Neuronal stem cell (in vitro differentiated cells): ENCODE measurements at regions not wholly inside any gene's neighbourhood (a gene's known extent, or its start where the extent isn't known, plus 50 kb on each side); places are given as distances from the start of the nearest gene placed in this dataset.

Source experiments
- DNase-seq: peaks from one replicate; pipeline ENCODE4 v3.0.0-alpha.2; 2013; ENCODE audit warnings: low spot score
- H2AFZ ChIP-seq: one replicate; pipeline ENCODE4 v1.6.1; 2013; ENCODE audit warnings: mild to moderate bottlenecking, low read length, inconsistent platforms
- H2AK5ac ChIP-seq: 2 replicates; pipeline ENCODE4 v1.6.1; 2013; ENCODE audit warnings: low read depth, mild to moderate bottlenecking, inconsistent platforms, low read length, moderate library complexity, mixed read lengths
- H2BK120ac ChIP-seq: 2 replicates; pipeline ENCODE4 v1.6.1; 2013; ENCODE audit warnings: low read depth, mild to moderate bottlenecking, inconsistent platforms, low read length, moderate library complexity, mixed read lengths
- H2BK12ac ChIP-seq: one replicate; pipeline ENCODE4 v1.6.1; 2013; ENCODE audit warnings: low read length, inconsistent platforms
- H2BK15ac ChIP-seq: 2 replicates; pipeline ENCODE4 v1.6.1; 2013; ENCODE audit warnings: mild to moderate bottlenecking, low read length, inconsistent platforms, mixed read lengths
- H2BK5ac ChIP-seq: one replicate; pipeline ENCODE4 v1.6.1; 2013; ENCODE audit warnings: inconsistent platforms, mild to moderate bottlenecking, low read length, moderate library complexity
- H3K14ac ChIP-seq: one replicate; pipeline ENCODE4 v1.6.1; 2013; ENCODE audit warnings: low read length, inconsistent platforms
- H3K18ac ChIP-seq: 2 replicates; pipeline ENCODE4 v1.6.1; 2013; ENCODE audit warnings: low read length, inconsistent platforms
- H3K23ac ChIP-seq: 2 replicates; pipeline ENCODE4 v1.6.1; 2013; ENCODE audit warnings: low read depth, mild to moderate bottlenecking, mixed read lengths, low read length, inconsistent platforms; ENCODE audit not compliant: poor library complexity
- H3K27ac ChIP-seq: replicated peaks from 3 replicates; pipeline ENCODE4 v1.5.1; 2013; ENCODE audit warnings: low read length, inconsistent platforms
- H3K27me3 ChIP-seq, 3 experiments: 2 replicates each; pipeline ENCODE4 v1.6.1; 2013; ENCODE audit warnings: low read length in 3 of 3, mild to moderate bottlenecking in 2 of 3, inconsistent platforms in 1 of 3, low read depth in 1 of 3, mixed read lengths in 1 of 3, moderate library complexity in 1 of 3; ENCODE audit not compliant: control insufficient read depth in 3 of 3, insufficient read depth in 3 of 3
- H3K36me3 ChIP-seq, 2 donors: replicated peaks in 1 of 2; 2 replicates each; pipeline ENCODE4 v1.6.1; 2013; ENCODE audit warnings: low read length in 2 of 2; ENCODE audit not compliant: control insufficient read depth in 2 of 2, insufficient read depth in 2 of 2
- H3K4ac ChIP-seq: 2 replicates; pipeline ENCODE4 v1.6.1; 2013; ENCODE audit warnings: inconsistent platforms, mild to moderate bottlenecking, low read length, moderate library complexity
- H3K4me1 ChIP-seq, 2 donors: 1 replicate in 1 of 2; 2 replicates in 1 of 2; pipeline ENCODE4 v1.6.1; 2013; ENCODE audit warnings: low read length in 2 of 2, low read depth in 1 of 2; ENCODE audit not compliant: control insufficient read depth in 2 of 2, insufficient read depth in 1 of 2
- H3K4me2 ChIP-seq: one replicate; pipeline ENCODE4 v1.6.1; 2013; ENCODE audit warnings: mild to moderate bottlenecking, low read length, inconsistent platforms; ENCODE audit not compliant: insufficient read depth, poor library complexity, severe bottlenecking
- H3K4me3 ChIP-seq, 2 donors: 2 replicates each; pipeline ENCODE4 v1.5.1; 2013; ENCODE audit warnings: low read length in 2 of 2, mild to moderate bottlenecking in 2 of 2, inconsistent platforms in 1 of 2, moderate library complexity in 1 of 2
- H3K79me1 ChIP-seq: one replicate; pipeline ENCODE4 v1.6.1; 2013; ENCODE audit warnings: low read depth, mild to moderate bottlenecking, inconsistent platforms, low read length, moderate library complexity
- H3K9ac ChIP-seq: one replicate; pipeline ENCODE4 v1.6.1; 2013; ENCODE audit warnings: mild to moderate bottlenecking, low read depth, low read length, inconsistent platforms; ENCODE audit not compliant: poor library complexity
- H3K9me3 ChIP-seq, 2 donors: replicated peaks in 1 of 2; 2 replicates each; pipeline versions ENCODE3 to v1.6.1; 2013; ENCODE audit warnings: low read length in 2 of 2, mild to moderate bottlenecking in 2 of 2, inconsistent platforms in 1 of 2, low read depth in 1 of 2, mixed read lengths in 1 of 2, moderate library complexity in 1 of 2; ENCODE audit not compliant: control insufficient read depth in 2 of 2, insufficient read depth in 1 of 2
- H4K8ac ChIP-seq: one replicate; pipeline ENCODE4 v1.6.1; 2013; ENCODE audit warnings: low read depth, mild to moderate bottlenecking, inconsistent platforms, low read length, moderate library complexity
- H4K91ac ChIP-seq: one replicate; pipeline ENCODE4 v1.6.1; 2013; ENCODE audit warnings: low read length, low read depth, mild to moderate bottlenecking, inconsistent platforms; ENCODE audit not compliant: poor library complexity
- WGBS, 2 donors: extraction: QIAGEN DNeasy Blood & Tissue Kit; methylation state at CpG; one replicate each; pipeline ENCODE4 v1.1.7; 2013; ENCODE audit warnings: missing lambda C conversion rate in 2 of 2, mixed read lengths in 1 of 2; ENCODE audit not compliant: insufficient read length in 2 of 2, insufficient replicate concordance in 1 of 2; ENCODE audit errors: extremely low coverage in 2 of 2; 5-methylcytosine and 5-hydroxymethylcytosine counted together

- no CpG with 5 or more reads among the region's 3 CpGs for WGBS, 2 donors
- Histone ChIP-seq H3K4me2 (no peak overlapping the region), H3K79me1 (no peaks in the 10 kb centered on the region), H3K4ac (no peak overlapping the region), H3K9ac (no peak overlapping the region), H2BK120ac (no peak overlapping the region), H2BK12ac (no peak overlapping the region), H2AK5ac (no peak overlapping the region), H3K4me1 (peaks cover 0 to 2% of the 10 kb centered on the region in 2 donors), H4K8ac (no peak overlapping the region), H3K4me3 (no peak overlapping the region), H3K27me3 (no peaks in the 10 kb centered on the region), H3K14ac (peak overlapping the region; percentile 1), H3K9me3 (no peaks in the 10 kb centered on the region), H4K91ac (no peak overlapping the region), H2BK5ac (no peak overlapping the region), H3K27ac (no peak overlapping the region), H2BK15ac (no peak overlapping the region), H3K36me3 (no peaks in the 10 kb centered on the region), H2AFZ (no peak overlapping the region), H3K18ac (no peak overlapping the region), H3K23ac (no peak overlapping the region)
- no peak for DNase-seq
These were observed 81.2 kb upstream of the ETV6 start for GRCh38 chr12:11568155-11568761.

GRCh38 chr12:11568762-11569478 is 80.6 kb upstream of the ETV6 start:
- H2AK5ac ChIP-seq: no peak overlapping the region
- DNase-seq: no peak
- H3K27me3 ChIP-seq: no peaks in the 10 kb centered on the region
- no peak overlapping the region for H3K23ac ChIP-seq
- WGBS, 2 donors: no CpG with 5 or more reads among the region's 8 CpGs
- no peak overlapping the region for H2BK5ac ChIP-seq
- no peak overlapping the region for H3K27ac ChIP-seq
- H2BK12ac ChIP-seq: no peak overlapping the region
- no peak overlapping the region for H3K4me2 ChIP-seq
- no peak overlapping the region for H3K4me3 ChIP-seq
- H4K91ac ChIP-seq: no peak overlapping the region
- no peak overlapping the region for H2AFZ ChIP-seq
- H3K9me3 ChIP-seq: no peaks in the 10 kb centered on the region
- H3K14ac ChIP-seq: peak overlapping the region; percentile 1
- H3K79me1 ChIP-seq: no peaks in the 10 kb centered on the region
- no peak overlapping the region for H3K4ac ChIP-seq
- H2BK15ac ChIP-seq: no peak overlapping the region
- H3K18ac ChIP-seq: no peak overlapping the region
- peaks cover 0 to 2% of the 10 kb centered on the region in 2 donors for H3K4me1 ChIP-seq
- no peak overlapping the region for H4K8ac ChIP-seq
- no peak overlapping the region for H2BK120ac ChIP-seq
- H3K9ac ChIP-seq: no peak overlapping the region
- no peaks in the 10 kb centered on the region for H3K36me3 ChIP-seq

DNA sequence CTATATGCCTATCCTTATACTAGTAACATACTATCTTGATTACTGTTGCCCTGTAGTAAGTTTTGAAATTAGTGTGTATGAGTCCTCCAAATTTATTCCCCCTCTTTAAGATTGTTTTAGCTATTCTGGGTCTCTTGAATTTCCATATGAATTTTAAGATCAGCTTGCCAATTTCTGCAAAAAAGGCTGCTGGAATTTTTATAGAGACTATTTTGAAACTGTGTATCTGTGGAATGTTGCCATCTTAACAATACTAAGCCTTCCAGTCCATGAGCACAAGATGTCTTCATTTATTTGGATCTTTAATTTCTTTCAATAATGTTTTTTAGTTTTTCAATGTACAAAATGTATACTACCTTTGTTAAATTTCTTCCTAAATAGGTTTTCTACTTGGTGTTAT is 79.8 kb upstream of the ETV6 start:
- Histone ChIP-seq H3K4me1 (peaks cover 0 to 2% of the 10 kb centered on the region in 2 donors), H2BK120ac (no peak overlapping the region), H3K36me3 (no peaks in the 10 kb centered on the region), H3K4me3 (no peak overlapping the region), H3K4ac (no peak overlapping the region), H3K79me1 (no peaks in the 10 kb centered on the region), H2BK5ac (no peak overlapping the region), H2AFZ (no peak overlapping the region), H3K27me3 (no peaks in the 10 kb centered on the region), H3K4me2 (no peak overlapping the region), H4K8ac (no peak overlapping the region), H3K23ac (no peak overlapping the region), H4K91ac (no peak overlapping the region), H2BK12ac (no peak overlapping the region), H3K9me3 (no peaks in the 10 kb centered on the region), H3K27ac (no peak overlapping the region), H3K9ac (no peak overlapping the region), H2AK5ac (no peak overlapping the region), H2BK15ac (no peak overlapping the region), H3K18ac (no peak overlapping the region), H3K14ac (no peak overlapping the region)
- no peak for DNase-seq

DNA sequence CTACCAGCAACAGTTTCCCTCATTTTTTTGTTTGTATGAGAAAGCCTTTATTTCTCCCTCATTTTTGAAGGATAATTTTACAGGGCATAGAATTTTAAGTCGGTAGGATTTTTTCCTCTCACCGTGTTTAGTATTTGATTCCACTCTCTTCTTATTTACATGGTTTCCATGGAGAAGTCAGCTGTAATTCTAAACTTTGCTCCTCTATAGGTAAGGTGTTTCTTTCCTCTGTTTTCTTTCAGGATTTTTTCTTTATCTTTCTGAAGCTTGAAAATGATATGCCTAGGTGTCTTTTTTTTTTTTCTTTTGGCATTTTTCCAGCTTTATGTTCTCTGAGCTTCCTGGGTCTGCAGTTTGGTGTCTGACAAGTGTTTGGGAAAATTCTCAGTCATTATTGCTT is 75.6 kb upstream of the ETV6 start:
- no peaks in the 10 kb centered on the region for H3K79me1 ChIP-seq
- no peaks in the 10 kb centered on the region for H3K36me3 ChIP-seq
- no peak overlapping the region for H3K18ac ChIP-seq
- no peak overlapping the region for H4K91ac ChIP-seq
- H3K27ac ChIP-seq: no peak overlapping the region
- no peak overlapping the region for H2BK15ac ChIP-seq
- H3K4me1 ChIP-seq: no peaks in the 10 kb centered on the region
- H2BK5ac ChIP-seq: no peak overlapping the region
- WGBS, 2 donors: no CpG with 5 or more reads among the region's 2 CpGs
- no peak overlapping the region for H2AK5ac ChIP-seq
- no peak overlapping the region for H4K8ac ChIP-seq
- H3K4me2 ChIP-seq: no peak overlapping the region
- H2BK12ac ChIP-seq: no peak overlapping the region
- H2AFZ ChIP-seq: no peak overlapping the region
- H3K4me3 ChIP-seq: no peak overlapping the region
- no peaks in the 10 kb centered on the region for H3K9me3 ChIP-seq
- no peak overlapping the region for H3K14ac ChIP-seq
- H3K4ac ChIP-seq: no peak overlapping the region
- H3K27me3 ChIP-seq: no peaks in the 10 kb centered on the region
- no peak overlapping the region for H3K9ac ChIP-seq
- no peak for DNase-seq
- H3K23ac ChIP-seq: no peak overlapping the region
- H2BK120ac ChIP-seq: no peak overlapping the region
